ENCODE measurements at regions not wholly inside any gene's neighbourhood (a gene's known extent, or its start where the extent isn't known, plus 50 kb on each side); places are given as distances from the start of the nearest gene placed in this dataset.

DNA sequence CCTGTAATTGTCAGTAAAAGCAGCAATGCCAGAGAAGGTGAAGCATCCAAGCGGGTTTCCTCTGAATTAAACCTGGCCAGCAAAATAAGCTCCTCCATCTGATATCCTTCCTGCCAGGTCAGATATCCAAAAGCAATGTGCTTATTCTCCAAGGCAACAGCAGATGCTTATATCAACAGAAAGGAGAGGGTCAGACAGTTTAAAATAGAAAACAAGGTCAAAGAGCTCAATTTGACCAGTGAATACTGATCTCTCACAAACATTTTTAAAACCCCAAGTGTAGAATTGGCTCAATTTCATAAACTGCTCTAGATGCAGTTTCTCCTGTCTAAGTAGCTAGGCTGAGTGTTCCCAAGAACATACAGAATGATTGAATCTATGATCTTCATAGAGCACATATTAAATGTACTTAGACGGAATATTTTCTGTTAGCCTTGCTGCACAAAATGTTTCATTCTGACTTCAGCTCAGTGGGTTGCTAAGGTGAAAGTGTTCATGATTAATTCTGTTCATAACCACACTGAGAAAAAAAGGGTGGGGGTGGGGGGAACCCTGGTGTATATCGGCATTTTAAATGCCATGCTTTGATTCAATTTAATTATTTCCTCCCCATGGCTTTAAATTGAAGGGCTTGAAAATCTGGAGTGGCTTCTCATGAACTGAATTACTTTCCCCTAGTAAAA lies 174.2 kb upstream of the ARHGAP20 start:
- H3K9me3 Mint-ChIP-seq, result no peaks in the 10 kb centered on the region
- no peaks in the 10 kb centered on the region for H3K36me3 Mint-ChIP-seq (ENCODE audit: insufficient read depth)
- DNase-seq (ENCODE audit: low spot score in 2 of 2) (no peak), ATAC-seq (replicated peaks; ENCODE audit: extremely low read depth, poor library complexity, severe bottlenecking) (no peak)
- H3K27ac Mint-ChIP-seq (ENCODE audit: low read depth), result no peak overlapping the region
- H3K4me1 Mint-ChIP-seq, result no peaks in the 10 kb centered on the region
- no peak overlapping the region for H3K4me3 Mint-ChIP-seq
- peaks cover 43% of the 10 kb centered on the region for H3K27me3 Mint-ChIP-seq

- Mint-ChIP-seq H3K4me3 (no peak overlapping the region), H3K9me3 (no peaks in the 10 kb centered on the region), H3K27ac (ENCODE audit: low read depth) (no peak overlapping the region), H3K4me1 (no peaks in the 10 kb centered on the region), H3K36me3 (ENCODE audit: insufficient read depth) (no peaks in the 10 kb centered on the region), H3K27me3 (peaks cover 59% of the 10 kb centered on the region)
- DNase-seq (ENCODE audit: low spot score in 2 of 2), result no peak
- no peak for ATAC-seq (replicated peaks; ENCODE audit: extremely low read depth, poor library complexity, severe bottlenecking)
Observed at GRCh38 chr11:110883256-110883655, 171.0 kb upstream of the ARHGAP20 start.

- DNase-seq (ENCODE audit: low spot score in 2 of 2) (no peak), ATAC-seq (replicated peaks; ENCODE audit: extremely low read depth, poor library complexity, severe bottlenecking) (no peak)
- Mint-ChIP-seq H3K36me3 (ENCODE audit: insufficient read depth) (no peaks in the 10 kb centered on the region), H3K9me3 (no peaks in the 10 kb centered on the region), H3K4me3 (no peak overlapping the region), H3K27me3 (peaks cover 25% of the 10 kb centered on the region), H3K27ac (ENCODE audit: low read depth) (no peak overlapping the region), H3K4me1 (no peaks in the 10 kb centered on the region)
Observed at GRCh38 chr11:110878513-110878912, 166.3 kb upstream of the ARHGAP20 start.

DNA sequence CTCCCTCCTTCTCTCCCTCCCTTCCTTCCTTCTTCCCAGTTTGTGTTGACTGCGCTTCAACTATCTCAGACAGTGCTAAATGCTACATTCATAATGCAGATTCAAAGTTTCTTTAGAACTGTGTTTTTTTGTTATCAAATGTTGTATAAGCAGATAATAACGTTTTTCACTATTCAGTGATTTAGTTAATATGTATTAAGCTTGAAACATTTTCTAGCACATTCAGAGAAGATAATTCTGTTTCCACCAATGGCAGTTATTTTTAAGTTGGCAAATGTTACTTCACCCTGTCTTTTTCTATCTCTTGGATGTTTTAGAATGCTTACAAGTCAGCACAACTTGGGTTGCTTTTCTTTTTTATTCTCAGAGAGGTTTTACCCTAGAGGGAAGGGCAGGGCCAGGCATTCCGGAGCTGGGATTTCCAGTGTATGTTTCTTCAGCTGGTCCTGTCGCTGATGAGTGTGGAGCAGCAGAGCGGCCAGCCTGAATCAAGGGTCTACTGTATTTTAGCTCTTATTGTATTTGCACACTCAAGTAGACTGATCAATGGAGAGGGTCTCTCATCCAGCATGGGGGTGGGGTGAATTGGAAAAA lies 162.3 kb upstream of the ARHGAP20 start:
- H3K4me3 Mint-ChIP-seq, result no peak overlapping the region
- H3K27ac Mint-ChIP-seq (ENCODE audit: low read depth), result no peak overlapping the region
- no peak for DNase-seq (ENCODE audit: low spot score in 2 of 2)
- peaks cover 2% of the 10 kb centered on the region for H3K36me3 Mint-ChIP-seq (ENCODE audit: insufficient read depth)
- peaks cover 20% of the 10 kb centered on the region for H3K27me3 Mint-ChIP-seq
- H3K4me1 Mint-ChIP-seq, result no peaks in the 10 kb centered on the region
- H3K9me3 Mint-ChIP-seq, result no peaks in the 10 kb centered on the region
- ATAC-seq (replicated peaks; ENCODE audit: extremely low read depth, poor library complexity, severe bottlenecking), result no peak

GRCh38 chr11:110873975-110874374 lies 161.7 kb upstream of the ARHGAP20 start:
- Mint-ChIP-seq H3K4me3 (no peak overlapping the region), H3K36me3 (ENCODE audit: insufficient read depth) (peaks cover 2% of the 10 kb centered on the region)

DNA sequence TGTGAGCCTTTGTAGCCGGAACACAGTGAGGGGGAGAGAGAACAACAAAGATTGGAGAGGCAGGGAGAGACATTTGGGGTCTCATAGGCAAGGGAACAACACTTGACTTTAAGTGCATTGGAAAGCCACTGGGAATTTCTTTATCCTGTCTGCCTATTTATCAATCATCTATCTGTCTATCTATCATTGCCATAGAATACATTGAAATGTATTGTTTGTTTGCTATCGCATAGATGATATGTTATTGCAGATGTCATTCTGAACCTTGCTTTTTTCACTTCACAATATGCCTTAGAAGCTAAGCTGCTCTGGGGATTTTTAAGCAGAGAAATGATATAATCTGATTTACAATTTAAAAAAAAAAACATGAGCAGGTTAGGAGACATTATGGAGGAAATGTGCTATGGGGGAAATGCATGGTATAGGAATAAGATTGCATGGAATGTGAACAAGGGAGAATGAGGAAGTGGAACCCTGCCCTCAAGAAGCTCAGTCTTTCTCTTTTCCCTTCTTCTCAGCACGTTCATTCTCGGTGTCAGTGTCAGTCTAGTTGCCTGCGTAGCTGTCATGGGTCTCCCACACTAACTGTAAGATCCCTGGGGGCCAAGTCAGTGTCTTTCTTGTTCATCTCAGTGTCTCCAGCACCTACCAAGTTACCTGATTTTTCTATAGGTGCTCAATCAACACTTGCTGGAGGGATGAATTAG lies 158.7 kb upstream of the ARHGAP20 start:
- H3K27me3 Mint-ChIP-seq, result peaks cover 10% of the 10 kb centered on the region
- H3K27ac Mint-ChIP-seq (ENCODE audit: low read depth), result no peak overlapping the region
- no peaks in the 10 kb centered on the region for H3K9me3 Mint-ChIP-seq
- DNase-seq (ENCODE audit: low spot score in 2 of 2), result no peak
- no peak overlapping the region for H3K4me3 Mint-ChIP-seq
- H3K36me3 Mint-ChIP-seq (ENCODE audit: insufficient read depth), result peaks cover 2% of the 10 kb centered on the region
- no peaks in the 10 kb centered on the region for H3K4me1 Mint-ChIP-seq
- no peak for ATAC-seq (replicated peaks; ENCODE audit: extremely low read depth, poor library complexity, severe bottlenecking)

More at GRCh38 chr11:110873975-110874374, 161.7 kb upstream of the ARHGAP20 start:
- H3K9me3 Mint-ChIP-seq, result no peaks in the 10 kb centered on the region
- peaks cover 14% of the 10 kb centered on the region for H3K27me3 Mint-ChIP-seq
- no peaks in the 10 kb centered on the region for H3K4me1 Mint-ChIP-seq
- no peak overlapping the region for H3K27ac Mint-ChIP-seq (ENCODE audit: low read depth)
- ATAC-seq (replicated peaks; ENCODE audit: extremely low read depth, poor library complexity, severe bottlenecking) (no peak), DNase-seq (ENCODE audit: low spot score in 2 of 2) (no peak)

DNA sequence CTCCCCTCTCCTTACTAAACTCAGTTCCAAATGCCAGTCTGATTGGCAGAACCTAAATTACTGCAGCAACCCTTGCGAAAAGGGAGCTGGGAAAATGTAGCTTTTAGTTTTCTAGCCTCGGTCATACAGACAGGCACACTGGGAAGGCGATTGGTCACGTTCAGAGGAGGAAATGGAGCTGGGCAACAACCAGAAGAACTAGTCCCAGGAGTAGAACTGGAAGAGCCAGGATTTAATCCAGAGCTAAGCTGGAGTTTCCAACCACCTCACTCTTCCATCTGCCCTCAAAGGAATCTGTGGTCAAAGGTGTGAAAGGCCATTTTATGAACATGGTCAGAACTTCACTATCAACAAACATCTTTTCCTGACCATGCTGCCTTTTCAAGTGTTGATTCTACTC lies 155.7 kb upstream of the ARHGAP20 start:
- Mint-ChIP-seq H3K27me3 (peaks cover 10% of the 10 kb centered on the region), H3K4me1 (no peaks in the 10 kb centered on the region), H3K4me3 (no peak overlapping the region), H3K9me3 (no peaks in the 10 kb centered on the region), H3K36me3 (ENCODE audit: insufficient read depth) (peaks cover 2% of the 10 kb centered on the region), H3K27ac (ENCODE audit: low read depth) (no peak overlapping the region)
- ATAC-seq (replicated peaks; ENCODE audit: extremely low read depth, poor library complexity, severe bottlenecking), result no peak
- DNase-seq (ENCODE audit: low spot score in 2 of 2), result no peak

- Mint-ChIP-seq H3K27ac (ENCODE audit: low read depth) (no peak overlapping the region), H3K36me3 (ENCODE audit: insufficient read depth) (no peaks in the 10 kb centered on the region), H3K27me3 (peaks cover 10% of the 10 kb centered on the region), H3K4me1 (no peaks in the 10 kb centered on the region), H3K4me3 (no peak overlapping the region), H3K9me3 (no peaks in the 10 kb centered on the region)
- DNase-seq (ENCODE audit: low spot score in 2 of 2) (no peak), ATAC-seq (replicated peaks; ENCODE audit: extremely low read depth, poor library complexity, severe bottlenecking) (no peak)
Observed at GRCh38 chr11:110866081-110866480, 153.8 kb upstream of the ARHGAP20 start.

GRCh38 chr11:110862407-110862806 lies 150.2 kb upstream of the ARHGAP20 start:
- H3K4me1 Mint-ChIP-seq, result no peaks in the 10 kb centered on the region
- no peak overlapping the region for H3K4me3 Mint-ChIP-seq
- no peak overlapping the region for H3K27ac Mint-ChIP-seq (ENCODE audit: low read depth)
- no peaks in the 10 kb centered on the region for H3K9me3 Mint-ChIP-seq
- H3K36me3 Mint-ChIP-seq (ENCODE audit: insufficient read depth), result no peaks in the 10 kb centered on the region
- DNase-seq (ENCODE audit: low spot score in 2 of 2) (no peak), ATAC-seq (replicated peaks; ENCODE audit: extremely low read depth, poor library complexity, severe bottlenecking) (no peak)
- H3K27me3 Mint-ChIP-seq, result no peaks in the 10 kb centered on the region

DNA sequence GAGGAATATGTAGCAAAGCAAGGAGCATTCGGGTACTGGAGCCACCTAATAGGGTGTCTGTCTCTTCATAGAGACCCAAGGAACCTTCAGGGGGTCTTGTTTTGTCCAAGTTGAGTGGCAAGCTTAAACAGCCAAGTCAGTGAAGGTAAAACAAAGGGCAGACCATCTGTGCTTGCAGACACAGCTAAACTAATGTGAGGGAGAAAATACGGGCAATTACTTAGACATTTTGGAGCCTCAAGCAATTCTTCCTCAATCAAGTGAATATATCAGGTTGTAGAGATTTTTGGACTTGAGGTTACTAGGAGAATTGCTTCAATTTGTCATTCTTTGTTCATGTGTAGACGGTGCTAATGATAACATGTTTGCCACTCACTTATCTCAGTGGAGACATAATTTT lies 148.2 kb upstream of the ARHGAP20 start:
- no peaks in the 10 kb centered on the region for H3K9me3 Mint-ChIP-seq
- DNase-seq (ENCODE audit: low spot score in 2 of 2), result no peak
- no peaks in the 10 kb centered on the region for H3K4me1 Mint-ChIP-seq

GRCh38 chr11:110859998-110860397 lies 147.8 kb upstream of the ARHGAP20 start:
- H3K4me3 Mint-ChIP-seq, result no peak overlapping the region
- no peak for DNase-seq (ENCODE audit: low spot score in 2 of 2)
- H3K27me3 Mint-ChIP-seq, result peaks cover 14% of the 10 kb centered on the region
- ATAC-seq (replicated peaks; ENCODE audit: extremely low read depth, poor library complexity, severe bottlenecking), result no peak
- no peaks in the 10 kb centered on the region for H3K36me3 Mint-ChIP-seq (ENCODE audit: insufficient read depth)
- no peaks in the 10 kb centered on the region for H3K4me1 Mint-ChIP-seq
- no peaks in the 10 kb centered on the region for H3K9me3 Mint-ChIP-seq
- no peak overlapping the region for H3K27ac Mint-ChIP-seq (ENCODE audit: low read depth)

More for the DNA sequence above, 148.2 kb upstream of the ARHGAP20 start:
- ATAC-seq (replicated peaks; ENCODE audit: extremely low read depth, poor library complexity, severe bottlenecking), result no peak
- peaks cover 11% of the 10 kb centered on the region for H3K27me3 Mint-ChIP-seq
- no peak overlapping the region for H3K27ac Mint-ChIP-seq (ENCODE audit: low read depth)
- no peak overlapping the region for H3K4me3 Mint-ChIP-seq
- no peaks in the 10 kb centered on the region for H3K36me3 Mint-ChIP-seq (ENCODE audit: insufficient read depth)

- H3K27me3 Mint-ChIP-seq, result peaks cover 21% of the 10 kb centered on the region
- H3K36me3 Mint-ChIP-seq (ENCODE audit: insufficient read depth), result no peaks in the 10 kb centered on the region
- no peak overlapping the region for H3K27ac Mint-ChIP-seq (ENCODE audit: low read depth)
- H3K9me3 Mint-ChIP-seq, result no peaks in the 10 kb centered on the region
- DNase-seq (ENCODE audit: low spot score in 2 of 2), result no peak
- H3K4me3 Mint-ChIP-seq, result no peak overlapping the region
- H3K4me1 Mint-ChIP-seq, result no peaks in the 10 kb centered on the region
- no peak for ATAC-seq (replicated peaks; ENCODE audit: extremely low read depth, poor library complexity, severe bottlenecking)
Observed at GRCh38 chr11:110859240-110859840, 147.1 kb upstream of the ARHGAP20 start.

DNA sequence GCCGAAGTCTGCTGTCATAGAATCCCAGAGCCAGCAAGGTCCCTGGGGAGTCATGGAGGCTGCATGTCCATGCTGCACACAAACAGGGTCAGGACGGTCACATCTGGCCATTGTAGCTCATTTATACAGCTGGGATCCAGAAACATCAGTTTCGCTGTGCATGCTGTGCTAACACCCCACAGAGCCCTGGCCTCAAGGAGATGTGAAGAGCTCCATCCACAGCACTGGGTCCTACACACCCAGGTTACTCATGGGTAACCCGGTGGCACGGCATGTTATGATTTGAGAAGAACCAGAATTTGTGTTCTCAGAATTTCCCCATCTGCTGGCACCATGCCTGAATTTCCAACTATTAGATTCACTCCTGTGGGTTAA lies 146.3 kb upstream of the ARHGAP20 start:
- DNase-seq (ENCODE audit: low spot score in 2 of 2) (no peak), ATAC-seq (replicated peaks; ENCODE audit: extremely low read depth, poor library complexity, severe bottlenecking) (no peak)
- no peaks in the 10 kb centered on the region for H3K9me3 Mint-ChIP-seq
- no peak overlapping the region for H3K4me3 Mint-ChIP-seq
- no peaks in the 10 kb centered on the region for H3K4me1 Mint-ChIP-seq
- H3K27ac Mint-ChIP-seq (ENCODE audit: low read depth), result no peak overlapping the region
- H3K27me3 Mint-ChIP-seq, result peaks cover 25% of the 10 kb centered on the region
- no peaks in the 10 kb centered on the region for H3K36me3 Mint-ChIP-seq (ENCODE audit: insufficient read depth)
